HL-60 (cell line): ENCODE measurements at regions not wholly inside any gene's neighbourhood (a gene's known extent, or its start where the extent isn't known, plus 50 kb on each side); places are given as distances from the start of the nearest gene placed in this dataset.

Experiments
- GABPA ChIP-seq: IDR thresholded peaks from 2 replicates; pipeline ENCODE4 v1.6.1; 2012; ENCODE audit warnings: low read depth
- POLR2AphosphoS5 ChIP-seq: IDR thresholded peaks from 2 replicates; pipeline ENCODE4 v1.6.1; 2012; ENCODE audit warnings: low read depth
- REST ChIP-seq: IDR thresholded peaks from 2 replicates; pipeline ENCODE4 v1.6.1; 2012; ENCODE audit warnings: low read depth; ENCODE audit not compliant: insufficient replicate concordance
- TF ChIP-seq, protein P1 (sequence below): IDR thresholded peaks from one replicate; pipeline ENCODE4 v1.5.1; 2011; ENCODE audit warnings: low read length, control low read depth, inconsistent platforms; ENCODE audit not compliant: insufficient read depth

GRCh38 chr10:64830869-64831268 is 1309.7 kb downstream of the REEP3 start:
- TF ChIP-seq, protein P1, sequence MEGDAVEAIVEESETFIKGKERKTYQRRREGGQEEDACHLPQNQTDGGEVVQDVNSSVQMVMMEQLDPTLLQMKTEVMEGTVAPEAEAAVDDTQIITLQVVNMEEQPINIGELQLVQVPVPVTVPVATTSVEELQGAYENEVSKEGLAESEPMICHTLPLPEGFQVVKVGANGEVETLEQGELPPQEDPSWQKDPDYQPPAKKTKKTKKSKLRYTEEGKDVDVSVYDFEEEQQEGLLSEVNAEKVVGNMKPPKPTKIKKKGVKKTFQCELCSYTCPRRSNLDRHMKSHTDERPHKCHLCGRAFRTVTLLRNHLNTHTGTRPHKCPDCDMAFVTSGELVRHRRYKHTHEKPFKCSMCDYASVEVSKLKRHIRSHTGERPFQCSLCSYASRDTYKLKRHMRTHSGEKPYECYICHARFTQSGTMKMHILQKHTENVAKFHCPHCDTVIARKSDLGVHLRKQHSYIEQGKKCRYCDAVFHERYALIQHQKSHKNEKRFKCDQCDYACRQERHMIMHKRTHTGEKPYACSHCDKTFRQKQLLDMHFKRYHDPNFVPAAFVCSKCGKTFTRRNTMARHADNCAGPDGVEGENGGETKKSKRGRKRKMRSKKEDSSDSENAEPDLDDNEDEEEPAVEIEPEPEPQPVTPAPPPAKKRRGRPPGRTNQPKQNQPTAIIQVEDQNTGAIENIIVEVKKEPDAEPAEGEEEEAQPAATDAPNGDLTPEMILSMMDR = no peak
- TF ChIP-seq POLR2AphosphoS5 (no peak), GABPA (no peak), REST (no peak)
